ENCODE measurements at regions not wholly inside any gene's neighbourhood (a gene's known extent, or its start where the extent isn't known, plus 50 kb on each side); places are given as distances from the start of the nearest gene placed in this dataset.
A peak's percentile ranks its signal among the peaks of the same experiment; 100 is the strongest.

GRCh38 chr16:86986136-86986535, 331.1 kb downstream of the C16orf95 start:
- Histone ChIP-seq H3K4me1 (ENCODE audit: low read depth) (peaks cover 14% of the 10 kb centered on the region), H3K4me3 (no peak overlapping the region), H3K9me3 (ENCODE audit: low read depth) (no peaks in the 10 kb centered on the region), H3K27me3 (no peaks in the 10 kb centered on the region), H3K27ac (peak overlapping the region; percentile 93), H3K36me3 (no peaks in the 10 kb centered on the region)
- TF ChIP-seq CTCF (IDR thresholded peaks at IDR 0.05; ENCODE audit: low read depth, low read length), result no peak
- no peak for DNase-seq (ENCODE audit: low read depth in 1 of 2, low spot score in 1 of 2)

GRCh38 chr16:86986809-86987487, 330.2 kb downstream of the C16orf95 start:
- no peak for TF ChIP-seq CTCF (IDR thresholded peaks at IDR 0.05; ENCODE audit: low read depth, low read length)
- no peak overlapping the region for H3K4me3 ChIP-seq
- DNase-seq (ENCODE audit: low read depth in 1 of 2, low spot score in 1 of 2), result no peak
- no peaks in the 10 kb centered on the region for H3K9me3 ChIP-seq (ENCODE audit: low read depth)
- peaks cover 14% of the 10 kb centered on the region for H3K4me1 ChIP-seq (ENCODE audit: low read depth)
- H3K27me3 ChIP-seq, result no peaks in the 10 kb centered on the region
- H3K27ac ChIP-seq, result no peak overlapping the region
- no peaks in the 10 kb centered on the region for H3K36me3 ChIP-seq

- H3K4me3 ChIP-seq, result no peak overlapping the region
- no peak for TF ChIP-seq CTCF (IDR thresholded peaks at IDR 0.05; ENCODE audit: low read depth, low read length)
- no peak for DNase-seq (ENCODE audit: low read depth in 1 of 2, low spot score in 1 of 2)
- H3K36me3 ChIP-seq, result no peaks in the 10 kb centered on the region
- no peaks in the 10 kb centered on the region for H3K9me3 ChIP-seq (ENCODE audit: low read depth)
- H3K4me1 ChIP-seq (ENCODE audit: low read depth), result peaks cover 14% of the 10 kb centered on the region
- H3K27ac ChIP-seq, result no peak overlapping the region
- H3K27me3 ChIP-seq, result no peaks in the 10 kb centered on the region
Measured at GRCh38 chr16:86987746-86988670, 329.2 kb downstream of the C16orf95 start.

- H3K27ac ChIP-seq, result no peak overlapping the region
- TF ChIP-seq CTCF (IDR thresholded peaks at IDR 0.05; ENCODE audit: low read depth, low read length), result no peak
- no peaks in the 10 kb centered on the region for H3K27me3 ChIP-seq
- peaks cover 14% of the 10 kb centered on the region for H3K4me1 ChIP-seq (ENCODE audit: low read depth)
- no peaks in the 10 kb centered on the region for H3K9me3 ChIP-seq (ENCODE audit: low read depth)
- H3K4me3 ChIP-seq, result no peak overlapping the region
- DNase-seq (ENCODE audit: low read depth in 1 of 2, low spot score in 1 of 2), result no peak
- H3K36me3 ChIP-seq, result no peaks in the 10 kb centered on the region
Measured at GRCh38 chr16:86988920-86989696, 328.1 kb downstream of the C16orf95 start.

- Histone ChIP-seq H3K9me3 (ENCODE audit: low read depth) (no peaks in the 10 kb centered on the region), H3K4me3 (no peak overlapping the region), H3K36me3 (no peaks in the 10 kb centered on the region), H3K27ac (no peak overlapping the region), H3K27me3 (no peaks in the 10 kb centered on the region), H3K4me1 (ENCODE audit: low read depth) (peaks cover 11% of the 10 kb centered on the region)
- DNase-seq (ENCODE audit: low read depth in 1 of 2, low spot score in 1 of 2), result no peak
- TF ChIP-seq CTCF (IDR thresholded peaks at IDR 0.05; ENCODE audit: low read depth, low read length), result no peak
Measured at GRCh38 chr16:86990451-86990850, 326.7 kb downstream of the C16orf95 start.

Measured in cardiac muscle cell (in vitro differentiated cells and primary cell).